ENCODE measurements at regions not wholly inside any gene's neighbourhood (a gene's known extent, or its start where the extent isn't known, plus 50 kb on each side); places are given as distances from the start of the nearest gene placed in this dataset.

- DNase-seq: no peak
Observed at GRCh38 chr5:7315118-7315517, 80.8 kb upstream of the ADCY2 start.

GRCh38 chr5:7317751-7318150 is 78.2 kb upstream of the ADCY2 start:
- DNase-seq: no peak

GRCh38 chr5:7320701-7321301 is 75.1 kb upstream of the ADCY2 start:
- no peak for DNase-seq

- no peak for DNase-seq
Observed at GRCh38 chr5:7321724-7322123, 74.2 kb upstream of the ADCY2 start.

DNA sequence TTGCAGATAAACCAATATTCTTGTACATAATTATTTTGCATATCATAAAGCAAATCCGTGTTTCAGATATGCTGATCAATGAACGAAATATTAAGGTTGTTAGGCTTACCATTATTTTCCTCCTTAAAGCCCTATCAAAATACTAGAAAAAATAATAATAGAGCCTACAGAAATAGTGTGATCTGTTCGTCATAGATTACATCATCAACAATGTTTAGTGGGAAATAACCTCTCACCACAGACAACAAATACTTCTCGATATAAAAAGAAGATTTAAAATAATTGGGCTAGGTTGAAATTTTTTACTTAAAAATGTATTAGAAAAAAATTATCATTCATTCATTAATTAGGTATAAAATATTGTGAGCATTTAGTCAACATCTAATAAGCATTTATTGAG is 71.0 kb upstream of the ADCY2 start:
- DNase-seq: no peak

- DNase-seq: no peak
Observed at GRCh38 chr5:7325975-7326913, 69.7 kb upstream of the ADCY2 start.

DNA sequence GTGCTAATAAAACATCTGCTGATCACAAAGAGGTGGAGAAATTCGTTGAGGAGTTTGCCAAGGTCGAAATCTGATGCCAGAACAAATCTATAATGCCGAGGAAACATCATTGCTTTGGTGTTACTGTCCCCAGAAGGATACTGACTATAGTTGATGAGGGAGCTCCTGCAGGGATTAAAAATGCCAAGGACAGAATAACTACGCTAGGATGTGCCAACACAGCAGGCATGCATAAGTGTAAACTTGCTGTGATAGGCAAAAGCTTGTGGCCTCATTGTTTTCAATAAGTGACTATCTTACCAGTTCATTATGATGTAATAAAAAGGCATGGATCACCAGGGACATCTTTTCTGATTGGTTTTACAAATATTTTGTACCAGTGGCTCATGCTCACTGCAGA is 66.8 kb upstream of the ADCY2 start:
- no peak for DNase-seq

- DNase-seq: no peak
Observed at GRCh38 chr5:7329712-7330111, 66.2 kb upstream of the ADCY2 start.

DNA sequence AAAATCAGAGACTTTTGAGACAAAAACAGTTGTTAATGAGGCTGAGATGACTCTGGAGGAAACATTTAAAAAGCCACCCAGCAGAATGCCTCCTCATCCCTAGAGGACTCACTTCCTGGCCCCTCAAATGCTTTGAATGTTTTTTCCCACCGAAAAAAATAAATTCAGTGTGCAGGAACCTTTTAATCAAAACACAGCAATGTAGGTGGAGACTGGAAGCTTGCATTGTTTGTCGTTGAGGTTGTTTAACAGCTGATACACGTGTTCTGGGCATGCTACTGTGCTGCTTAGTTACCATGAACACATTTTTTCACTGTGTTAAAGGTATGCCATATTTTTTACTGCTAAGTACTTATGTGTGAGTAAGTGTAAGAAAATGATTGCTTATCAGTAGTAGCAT is 65.7 kb upstream of the ADCY2 start:
- no peak for DNase-seq

DNA sequence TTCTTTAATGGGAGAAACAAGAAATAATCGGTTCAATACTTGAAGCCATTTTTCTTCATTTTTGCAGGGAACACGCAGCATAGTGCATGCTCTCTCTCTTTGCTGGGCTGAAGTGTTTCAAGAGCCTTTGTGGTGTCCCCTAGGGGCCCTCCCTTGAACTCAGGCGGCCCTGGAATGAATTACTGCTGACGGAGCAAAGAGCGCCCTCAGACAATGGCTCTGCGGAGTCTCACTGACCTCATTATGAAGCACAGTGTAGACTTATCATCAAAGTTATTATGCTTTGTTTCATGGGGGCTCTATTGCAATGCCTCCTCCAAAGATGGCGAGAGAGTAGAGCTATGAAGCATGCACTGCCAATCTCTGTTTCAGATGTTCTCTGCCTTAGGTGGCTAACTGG is 64.8 kb upstream of the ADCY2 start:
- no peak for DNase-seq

Data from CD4-positive, alpha-beta T cell treated with Interleukin-10 for 1 hour (primary cell).